K562 (cell line): ENCODE measurements at regions not wholly inside any gene's neighbourhood (a gene's known extent, or its start where the extent isn't known, plus 50 kb on each side); places are given as distances from the start of the nearest gene placed in this dataset.
A peak's percentile ranks its signal among the peaks of the same experiment; 100 is the strongest.

Experiments used
- ATAC-seq: fragments of 200-7000 bp; cut with Tn5 transposase; 3 replicates; pipeline ENCODE4 v1.9.1; 2020; ENCODE audit warnings: moderate library complexity
- BruUV-seq: library from RNA; stranded (reverse); fragments of 400-500 nt; replicated peaks from 2 replicates; lab custom pipeline; 2021; lab: Mats Ljungman, UMichigan
- CTCF ChIA-PET: fragments of 300-600 bp; formaldehyde crosslinking; extraction: SDS; loops from one replicate; lab custom pipeline; 2021; ENCODE audit warnings: low intra/inter-chr PET ratio; lab: Yijun Ruan, JAX
- POLR2A ChIA-PET: fragments of 300-600, 350-650 bp; sonication (Branson Sonifier 250); formaldehyde crosslinking; extraction: SDS; loops from one replicate; lab custom pipeline; 2021; ENCODE audit warnings: antibody characterized with exemption, inconsistent platforms; lab: Yijun Ruan, JAX
- DNase-seq, 4 experiments: peaks; one replicate each; pipeline versions ENCODE4 v3.0.0 to v3.0.0-alpha.2; 2011 to 2018; ENCODE audit warnings: low spot score in 3 of 4, mixed read lengths in 3 of 4; ENCODE audit errors: extremely low read depth in 1 of 4
- FAIRE-seq: peaks from 2 replicates; lab custom pipeline; 2011; peaks lifted over from hg19 to GRCh38; lab: Jason Lieb, UNC
- H2AFZ ChIP-seq: 2 replicates; pipeline ENCODE4 v1.6.0; 2011; ENCODE audit warnings: low read depth, low read length, control low read depth, inconsistent platforms
- H3K27ac ChIP-seq: fragments of 200-600 bp; 3 replicates; pipeline ENCODE4 v1.8.0; 2011; ENCODE audit warnings: low read depth, mild to moderate bottlenecking, control low read depth, inconsistent platforms, low read length, moderate library complexity, mixed read lengths; ENCODE audit errors: extremely low read depth
- H3K27me3 ChIP-seq, 2 experiments: fragments of 300-600 bp in 1 of 2; 2 replicates in 1 of 2; 3 replicates in 1 of 2; pipeline versions ENCODE4 v1.6.0 to v1.8.0; 2011; ENCODE audit warnings: inconsistent platforms in 2 of 2, low read length in 2 of 2, mild to moderate bottlenecking in 1 of 2, mixed read lengths in 1 of 2, moderate library complexity in 1 of 2; ENCODE audit not compliant: control insufficient read depth in 2 of 2, insufficient read depth in 2 of 2
- H3K36me3 ChIP-seq: fragments of 300-600 bp; 3 replicates; pipeline ENCODE4 v1.8.0; 2011; ENCODE audit warnings: mild to moderate bottlenecking, low read length, inconsistent platforms; ENCODE audit not compliant: control insufficient read depth, insufficient read depth
- H3K4me1 ChIP-seq, 2 experiments: fragments of 200-600 bp in 1 of 2; replicated peaks in 1 of 2; 2 replicates in 1 of 2; 3 replicates in 1 of 2; pipeline versions ENCODE4 v1.5.1 to v1.8.0; 2011; ENCODE audit warnings: inconsistent platforms in 2 of 2, low read length in 2 of 2, mild to moderate bottlenecking in 1 of 2, mixed read lengths in 1 of 2, moderate library complexity in 1 of 2; ENCODE audit not compliant: control insufficient read depth in 2 of 2, insufficient read depth in 2 of 2
- H3K4me2 ChIP-seq: 2 replicates; pipeline ENCODE4 v1.6.1; 2011; ENCODE audit warnings: low read length, control low read depth, inconsistent platforms, mixed read lengths; ENCODE audit not compliant: insufficient read depth
- H3K4me3 ChIP-seq: fragments of 200-600 bp; sonication (generic), shearing (Covaris generic); 2 replicates; pipeline ENCODE4 v1.5.1; 2016; ENCODE audit warnings: control low read depth, inconsistent platforms
- H3K79me2 ChIP-seq: fragments of 200-600 bp; 3 replicates; pipeline ENCODE4 v1.8.0; 2011; ENCODE audit warnings: low read length, inconsistent platforms; ENCODE audit not compliant: control insufficient read depth, insufficient read depth
- H3K9ac ChIP-seq, 2 experiments: 2 replicates each; pipeline versions ENCODE4 v1.6.0 to v1.6.1; 2011; ENCODE audit warnings: low read depth in 2 of 2, low read length in 2 of 2, control low read depth in 1 of 2, inconsistent platforms in 1 of 2, mild to moderate bottlenecking in 1 of 2, mixed read lengths in 1 of 2; ENCODE audit not compliant: insufficient read depth in 1 of 2
- H3K9me1 ChIP-seq: one replicate; pipeline ENCODE4 v1.6.0; 2011; ENCODE audit warnings: inconsistent platforms, mild to moderate bottlenecking, low read length, moderate library complexity; ENCODE audit not compliant: control insufficient read depth, insufficient read depth
- H3K9me3 ChIP-seq: replicated peaks from 2 replicates; pipeline ENCODE4 v1.5.1; 2011; ENCODE audit warnings: low read depth, low read length, inconsistent platforms; ENCODE audit not compliant: control insufficient read depth, insufficient read depth
- H4K20me1 ChIP-seq: replicated peaks from 2 replicates; pipeline ENCODE4 v1.6.1; 2011; ENCODE audit warnings: low read length, inconsistent platforms, mixed read lengths; ENCODE audit not compliant: control insufficient read depth, insufficient read depth
- BRD4 ChIP-seq: fragments of 200-600 bp; sonication (generic); IDR thresholded peaks from 2 replicates; pipeline ENCODE4 v1.6.1; 2017; ENCODE audit warnings: inconsistent platforms
- E2F3 ChIP-seq: fragments of 250-450 bp; sonication (Bioruptor Pico); IDR thresholded peaks from 2 replicates; pipeline ENCODE4 v1.4.0; 2020; ENCODE audit warnings: mild to moderate bottlenecking
- HMG20B ChIP-seq: fragments of 250-450 bp; sonication (Bioruptor Pico); IDR thresholded peaks from 2 replicates; pipeline ENCODE4 v1.5.0; 2021; ENCODE audit warnings: mild to moderate bottlenecking
- KAT2B ChIP-seq: IDR thresholded peaks from one replicate; pipeline ENCODE4 v1.6.1; 2012; ENCODE audit warnings: low read depth, mild to moderate bottlenecking, control low read depth, inconsistent platforms, low read length, moderate library complexity
- KDM5B ChIP-seq: fragments of 200-600 bp; sonication (generic); IDR thresholded peaks from 2 replicates; pipeline ENCODE4 v1.6.1; 2012; ENCODE audit warnings: low read depth, mild to moderate bottlenecking, moderate library complexity, low read length, control low read depth, inconsistent platforms; ENCODE audit not compliant: insufficient replicate concordance
- PHF20 ChIP-seq: fragments of 450-650 bp; IDR thresholded peaks from 2 replicates; pipeline ENCODE4 v1.6.1; 2018; ENCODE audit not compliant: partially characterized antibody
- POLR3A ChIP-seq: IDR thresholded peaks from 2 replicates; pipeline ENCODE4 v1.6.1; 2011; ENCODE audit warnings: borderline replicate concordance, mild to moderate bottlenecking, moderate library complexity; ENCODE audit not compliant: insufficient read length, insufficient read depth; ENCODE audit errors: extremely low read depth
- PYGO2 ChIP-seq: fragments of 450-650 bp; IDR thresholded peaks from 2 replicates; pipeline ENCODE4 v1.6.1; 2016; ENCODE audit warnings: mild to moderate bottlenecking, missing genetic modification characterization, moderate library complexity, missing compliant biosample characterization
- SMAD3 ChIP-seq: fragments of 450-650 bp; formaldehyde crosslinking; conservative IDR thresholded peaks from 2 replicates; pipeline ENCODE4 v1.4.0; 2020; ENCODE audit warnings: mild to moderate bottlenecking
- SUPT5H ChIP-seq: fragments of 450-650 bp; IDR thresholded peaks from 2 replicates; pipeline ENCODE4 v1.6.1; 2016
- TGIF2 ChIP-seq: sonication (generic); formaldehyde crosslinking; IDR thresholded peaks from 2 replicates; pipeline ENCODE4 v1.8.1; 2022; ENCODE audit warnings: mild to moderate bottlenecking, missing genetic modification reagents, moderate library complexity
- THRB ChIP-seq: fragments of 450-650 bp; formaldehyde crosslinking; conservative IDR thresholded peaks from 2 replicates; pipeline ENCODE4 v1.4.0; 2022; ENCODE audit warnings: mild to moderate bottlenecking, missing genetic modification characterization
- ZBTB17 ChIP-seq: fragments of 450-650 bp; formaldehyde crosslinking; IDR thresholded peaks from 2 replicates; pipeline ENCODE4 v1.4.0; 2020; ENCODE audit warnings: mild to moderate bottlenecking
- ZNF175 ChIP-seq: fragments of 200-800 bp; sonication (Bioruptor generic); IDR thresholded peaks from 2 replicates; pipeline ENCODE4 v1.6.1; 2016; ENCODE audit warnings: low read depth, mild to moderate bottlenecking, missing genetic modification characterization, missing compliant biosample characterization
- ZNF253 ChIP-seq: fragments of 250-450 bp; sonication (Bioruptor Pico); conservative IDR thresholded peaks from 2 replicates; pipeline ENCODE4 v1.6.1; 2021; ENCODE audit warnings: mild to moderate bottlenecking
- ZNF407 ChIP-seq: fragments of 450-650 bp; IDR thresholded peaks from 2 replicates; pipeline ENCODE4 v1.6.1; 2016; ENCODE audit warnings: low read depth
- WGBS: fragments of 100-300 bp; shearing (Covaris generic); methylation state at CpG from one replicate; pipeline ENCODE4 v1.1.6; 2016; ENCODE audit warnings: low coverage, mixed read lengths; ENCODE audit not compliant: insufficient coverage; ENCODE audit errors: missing lambda C conversion rate; 5-methylcytosine and 5-hydroxymethylcytosine counted together
- in situ Hi-C: fragments of 300-500 bp; cut with MboI; formaldehyde crosslinking; loops from 4 replicates; pipeline ENCODE4 v1.15.0; 2018; ENCODE audit warnings: inconsistent platforms, mixed read lengths
- intact Hi-C: fragments of 100-400 bp; cut with micrococcal nuclease; formaldehyde crosslinking; loops from 2 replicates; pipeline ENCODE4 v1.14.2; 2022

GRCh38 chr3:72345980-72346379, 502.3 kb downstream of the SHQ1 start:
- no peak for DNase-seq
- H3K36me3 ChIP-seq, result no peaks in the 10 kb centered on the region
- intact Hi-C loops, result no loop called here
- no peak overlapping the region for H3K9ac ChIP-seq
- no peak overlapping the region for H2AFZ ChIP-seq
- in situ Hi-C loops, result no loop called here
- H3K4me2 ChIP-seq, result no peak overlapping the region
- peaks cover 6 to 7% of the 10 kb centered on the region in 2 experiments; a peak in 4 of 5 replicates for H3K4me1 ChIP-seq
- ChIA-PET POLR2A (interaction anchor here (0.6 to 1.7 kb wide), 2 partner anchors 43 to 384 kb away, joined by 3 read pairs; no protein-coding TSS in a partner anchor), CTCF (no interaction called here)
- FAIRE-seq, result no peak
- H3K27me3 ChIP-seq, result no peaks in the 10 kb centered on the region
- no peaks in the 10 kb centered on the region for H4K20me1 ChIP-seq
- no TSS peak for BruUV-seq
- no peaks in the 10 kb centered on the region for H3K79me2 ChIP-seq
- 0 out of 3 replicates have a peak, but pooled peaks have one; percentile 11 for ATAC-seq
- WGBS, result 78% methylated on average over 4 of the region's 7 CpGs
- no peaks in the 10 kb centered on the region for H3K9me1 ChIP-seq
- no peaks in the 10 kb centered on the region for H3K9me3 ChIP-seq
- H3K27ac ChIP-seq, result no peak overlapping the region
- no peak overlapping the region for H3K4me3 ChIP-seq
- TF ChIP-seq TGIF2 (CRISPR knock-in tag) (no peak), POLR3A (no peak), E2F3 (CRISPR knock-in tag) (no peak), ZBTB17 (CRISPR knock-in tag) (no peak), ZNF253 (CRISPR knock-in tag) (no peak), PHF20 (no peak), KDM5B (no peak), HMG20B (CRISPR knock-in tag) (no peak), KAT2B (no peak), SUPT5H (no peak), ZNF407 (no peak), SMAD3 (no peak), ZNF175 (CRISPR knock-in tag) (no peak), BRD4 (no peak), THRB (no peak), PYGO2 (no peak)
